Thoracic aorta (tissue), 2 donors: ENCODE measurements at regions not wholly inside any gene's neighbourhood (a gene's known extent, or its start where the extent isn't known, plus 50 kb on each side); places are given as distances from the start of the nearest gene placed in this dataset.

ENCODE experiments used
- ATAC-seq: fragments of 150-250 bp; one replicate; pipeline ENCODE4 v1.8.0; 2017; ENCODE audit warnings: low read depth; ENCODE audit not compliant: insufficient number of reproducible peaks, low FRiP score
- DNase-seq: peaks from one replicate; pipeline ENCODE4 v3.0.0-alpha.2; 2020; ENCODE audit warnings: low spot score
- H3K27ac ChIP-seq, 2 donors: fragments of 200-600 bp; sonication (generic); 1 replicate in 1 of 2; 2 replicates in 1 of 2; pipeline ENCODE4 v1.5.1; 2016; ENCODE audit warnings: mild to moderate bottlenecking in 2 of 2, moderate library complexity in 2 of 2
- H3K27me3 ChIP-seq: fragments of 200-600 bp; sonication (generic); replicated peaks from 2 replicates; pipeline ENCODE4 v1.6.0; 2016; ENCODE audit warnings: mild to moderate bottlenecking; ENCODE audit not compliant: insufficient read depth
- H3K36me3 ChIP-seq: fragments of 200-600 bp; sonication (generic); one replicate; pipeline ENCODE4 v1.5.1; 2016
- H3K4me1 ChIP-seq, 2 donors: fragments of 200-600 bp; sonication (generic); 1 replicate in 1 of 2; 2 replicates in 1 of 2; pipeline versions ENCODE4 v1.5.1 to v1.6.0; 2016; ENCODE audit warnings: low read depth in 2 of 2, mild to moderate bottlenecking in 1 of 2; ENCODE audit not compliant: control insufficient read depth in 1 of 2
- H3K4me3 ChIP-seq: fragments of 200-600 bp; sonication (generic); 2 replicates; pipeline ENCODE4 v1.5.1; 2016; ENCODE audit warnings: mild to moderate bottlenecking
- H3K9me3 ChIP-seq: fragments of 200-600 bp; sonication (generic); 2 replicates; pipeline ENCODE4 v1.5.1; 2016
- TF ChIP-seq, protein P1 (sequence below): fragments of 200-600 bp; sonication (generic); IDR thresholded peaks from one replicate; pipeline ENCODE4 v1.5.1; 2019; ENCODE audit warnings: antibody characterized with exemption

DNA sequence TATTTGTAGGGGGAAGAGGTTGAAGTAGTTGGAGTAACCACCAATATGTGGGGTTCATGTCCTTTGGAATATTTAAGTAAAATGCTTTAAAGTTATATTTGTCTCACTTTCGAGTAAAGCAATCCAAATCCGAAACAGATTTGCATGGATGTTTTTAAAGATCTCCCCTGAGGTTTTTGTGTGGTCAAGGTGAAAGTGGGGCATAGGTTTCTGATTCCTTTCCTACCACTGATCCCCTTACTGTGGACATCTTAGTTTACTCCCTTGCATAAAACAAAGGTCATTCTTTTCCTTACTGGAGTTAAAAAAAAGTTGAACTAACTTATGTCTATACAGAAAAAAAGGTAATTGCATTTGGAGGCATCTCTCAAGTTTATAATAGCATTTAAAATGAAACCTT is 71.9 kb upstream of the PHOX2B start:
- Histone ChIP-seq H3K27me3 (no peaks in the 10 kb centered on the region), H3K9me3 (no peaks in the 10 kb centered on the region), H3K36me3 (no peaks in the 10 kb centered on the region), H3K27ac (no peak overlapping the region), H3K4me1 (no peaks in the 10 kb centered on the region), H3K4me3 (no peak overlapping the region)
- TF ChIP-seq, protein P1, sequence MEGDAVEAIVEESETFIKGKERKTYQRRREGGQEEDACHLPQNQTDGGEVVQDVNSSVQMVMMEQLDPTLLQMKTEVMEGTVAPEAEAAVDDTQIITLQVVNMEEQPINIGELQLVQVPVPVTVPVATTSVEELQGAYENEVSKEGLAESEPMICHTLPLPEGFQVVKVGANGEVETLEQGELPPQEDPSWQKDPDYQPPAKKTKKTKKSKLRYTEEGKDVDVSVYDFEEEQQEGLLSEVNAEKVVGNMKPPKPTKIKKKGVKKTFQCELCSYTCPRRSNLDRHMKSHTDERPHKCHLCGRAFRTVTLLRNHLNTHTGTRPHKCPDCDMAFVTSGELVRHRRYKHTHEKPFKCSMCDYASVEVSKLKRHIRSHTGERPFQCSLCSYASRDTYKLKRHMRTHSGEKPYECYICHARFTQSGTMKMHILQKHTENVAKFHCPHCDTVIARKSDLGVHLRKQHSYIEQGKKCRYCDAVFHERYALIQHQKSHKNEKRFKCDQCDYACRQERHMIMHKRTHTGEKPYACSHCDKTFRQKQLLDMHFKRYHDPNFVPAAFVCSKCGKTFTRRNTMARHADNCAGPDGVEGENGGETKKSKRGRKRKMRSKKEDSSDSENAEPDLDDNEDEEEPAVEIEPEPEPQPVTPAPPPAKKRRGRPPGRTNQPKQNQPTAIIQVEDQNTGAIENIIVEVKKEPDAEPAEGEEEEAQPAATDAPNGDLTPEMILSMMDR: no peak
- DNase-seq: no peak
- ATAC-seq: no peak

DNA sequence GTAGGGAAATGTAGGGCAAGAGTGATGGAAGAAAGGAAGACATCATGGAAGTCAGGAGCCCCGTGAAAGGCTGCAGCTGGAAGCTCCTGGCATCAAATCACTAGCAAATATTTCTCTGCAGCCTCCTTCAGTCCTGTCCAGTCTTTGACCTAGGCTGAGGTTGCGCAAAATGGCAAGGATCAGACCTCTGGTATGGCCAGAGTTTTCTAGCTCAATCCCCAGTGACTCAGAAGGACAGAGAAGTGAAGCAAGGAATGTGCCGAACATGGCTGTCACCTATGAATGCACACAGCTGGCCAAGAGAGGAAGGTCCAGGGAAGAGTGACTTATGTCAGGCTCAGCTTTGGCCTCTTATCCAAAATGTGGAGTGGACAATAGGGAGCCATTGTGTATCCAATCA is 71.1 kb upstream of the PHOX2B start:
- Histone ChIP-seq H3K27ac (no peak overlapping the region), H3K36me3 (no peaks in the 10 kb centered on the region), H3K4me3 (no peak overlapping the region), H3K4me1 (no peaks in the 10 kb centered on the region), H3K9me3 (no peaks in the 10 kb centered on the region), H3K27me3 (no peaks in the 10 kb centered on the region)
- TF ChIP-seq, protein P1: no peak
- DNase-seq (no peak), ATAC-seq (no peak)

DNA sequence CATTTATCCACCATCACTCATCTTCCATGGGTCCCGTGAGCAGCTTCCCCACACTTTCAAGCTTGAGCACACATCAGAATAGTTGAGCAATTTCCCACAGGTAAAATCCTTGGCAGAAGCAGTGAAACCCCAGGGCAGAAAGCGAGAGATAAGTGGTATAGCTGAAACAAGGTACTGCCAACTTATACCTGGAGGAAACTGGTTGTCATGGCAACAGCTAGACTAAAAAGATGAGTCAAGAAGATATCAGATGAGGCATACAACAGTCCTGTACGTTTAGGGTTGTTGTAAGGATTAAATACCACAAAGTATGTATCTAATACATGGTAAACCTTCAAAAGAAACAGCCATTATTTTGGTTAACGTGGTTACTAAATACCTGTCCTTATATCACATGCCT is 66.9 kb upstream of the PHOX2B start:
- Histone ChIP-seq H3K36me3 (no peaks in the 10 kb centered on the region), H3K27me3 (no peaks in the 10 kb centered on the region), H3K4me3 (no peak overlapping the region), H3K4me1 (no peaks in the 10 kb centered on the region), H3K27ac (no peak overlapping the region), H3K9me3 (no peaks in the 10 kb centered on the region)
- ATAC-seq (no peak), DNase-seq (no peak)
- TF ChIP-seq, protein P1: no peak

DNA sequence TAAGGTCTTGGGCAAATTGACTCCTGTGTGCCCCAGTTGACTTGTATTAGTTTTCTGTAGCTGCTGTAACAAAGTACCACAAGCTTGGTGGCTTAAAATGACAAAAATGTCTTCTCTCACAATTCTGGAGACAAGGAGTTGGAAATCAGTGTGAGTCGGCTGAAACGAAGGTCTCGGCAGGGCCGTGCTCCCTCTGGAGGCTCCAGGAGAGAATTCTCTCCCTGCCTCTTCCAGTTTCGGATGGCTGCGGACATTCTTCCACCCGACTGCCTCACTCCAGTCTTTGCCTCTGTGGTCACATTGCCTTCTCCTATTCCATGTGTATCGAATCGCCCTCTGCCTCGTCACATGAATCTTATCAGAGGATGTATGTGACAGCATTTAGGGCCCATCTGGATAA is 66.0 kb upstream of the PHOX2B start:
- ATAC-seq: no peak
- H3K36me3 ChIP-seq: no peaks in the 10 kb centered on the region
- no peak for DNase-seq
- H3K9me3 ChIP-seq: no peaks in the 10 kb centered on the region
- no peak overlapping the region for H3K27ac ChIP-seq
- H3K27me3 ChIP-seq: no peaks in the 10 kb centered on the region
- TF ChIP-seq, protein P1: no peak
- H3K4me1 ChIP-seq: no peaks in the 10 kb centered on the region
- no peak overlapping the region for H3K4me3 ChIP-seq

DNA sequence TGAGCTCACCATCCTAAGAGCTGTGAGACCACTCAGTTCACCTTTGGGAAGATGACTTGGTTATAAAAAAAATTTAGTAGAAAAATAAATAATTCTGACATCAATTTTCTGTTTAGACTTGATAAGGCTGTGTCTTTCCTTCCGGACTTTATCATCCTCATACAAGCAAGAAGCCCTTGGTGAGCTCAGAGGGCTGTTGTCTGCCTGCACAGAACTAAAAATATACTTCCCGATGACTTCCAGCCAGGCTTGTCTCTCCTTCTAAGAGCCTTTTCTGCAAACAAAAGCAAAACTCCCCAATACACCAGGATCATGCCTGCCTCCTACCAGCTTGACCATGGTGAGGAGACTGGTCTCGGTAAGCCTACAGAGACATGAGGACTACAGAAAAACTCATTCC is 58.3 kb upstream of the PHOX2B start:
- TF ChIP-seq, protein P1: no peak
- Histone ChIP-seq H3K4me3 (no peak overlapping the region), H3K27ac (no peak overlapping the region), H3K9me3 (no peaks in the 10 kb centered on the region), H3K4me1 (no peaks in the 10 kb centered on the region), H3K27me3 (no peaks in the 10 kb centered on the region), H3K36me3 (no peaks in the 10 kb centered on the region)
- ATAC-seq (no peak), DNase-seq (no peak)
